WTC11 (cell line): ENCODE measurements at regions not wholly inside any gene's neighbourhood (a gene's known extent, or its start where the extent isn't known, plus 50 kb on each side); places are given as distances from the start of the nearest gene placed in this dataset.

ENCODE experiments used
- ATAC-seq: fragments of 200-7000 bp; cut with Tn5 transposase; 2 replicates; pipeline ENCODE4 v1.10.0; 2021; ENCODE audit warnings: mild to moderate bottlenecking, moderate library complexity
- CTCF ChIA-PET: fragments of 300-600 bp; sonication (Branson Sonifier 250); formaldehyde crosslinking; loops from one replicate; lab custom pipeline; 2021; ENCODE audit warnings: antibody characterized with exemption; lab: Charles Lee
- POLR2A ChIA-PET: fragments of 350-600 bp; sonication (Branson Sonifier 250); formaldehyde crosslinking; loops from one replicate; lab custom pipeline; 2021; ENCODE audit warnings: antibody characterized with exemption; lab: Charles Lee
- DNase-seq: peaks from one replicate; pipeline ENCODE4 v3.0.0; 2021; ENCODE audit warnings: low spot score
- H3K27ac Mint-ChIP-seq: 2 replicates; pipeline ENCODE4 v1.8.0; 2021; ENCODE audit warnings: mixed read lengths
- H3K27me3 Mint-ChIP-seq: 2 replicates; pipeline ENCODE4 v1.8.0; 2021; ENCODE audit warnings: low read depth, mild to moderate bottlenecking, moderate library complexity, mixed read lengths
- H3K36me3 Mint-ChIP-seq: 2 replicates; pipeline ENCODE4 v1.8.0; 2021; ENCODE audit warnings: mixed read lengths
- H3K4me1 Mint-ChIP-seq: 2 replicates; pipeline ENCODE4 v1.8.0; 2022; ENCODE audit warnings: mixed read lengths
- H3K4me3 Mint-ChIP-seq: 2 replicates; pipeline ENCODE4 v1.8.0; 2021; ENCODE audit warnings: mild to moderate bottlenecking, moderate library complexity, mixed read lengths
- H3K9me3 Mint-ChIP-seq: 2 replicates; pipeline ENCODE4 v1.8.0; 2021; ENCODE audit warnings: mixed read lengths
- CREM ChIP-seq: sonication (generic); formaldehyde crosslinking; IDR thresholded peaks from 2 replicates; pipeline ENCODE4 v1.8.1; 2022; ENCODE audit warnings: mild to moderate bottlenecking, missing genetic modification reagents, moderate library complexity
- CTCF ChIP-seq: fragments of 200-600 bp; IDR thresholded peaks from 2 replicates; pipeline ENCODE4 v1.8.0; 2022; ENCODE audit warnings: antibody characterized with exemption
- ERG ChIP-seq: fragments of 250-450 bp; sonication (Bioruptor Pico); IDR thresholded peaks from 2 replicates; pipeline ENCODE4 v1.8.0; 2021; ENCODE audit warnings: mild to moderate bottlenecking
- MXD4 ChIP-seq: fragments of 250-450 bp; sonication (Bioruptor Pico); IDR thresholded peaks from 2 replicates; pipeline ENCODE4 v1.8.0; 2021; ENCODE audit warnings: mild to moderate bottlenecking, moderate library complexity, borderline replicate concordance
- NFATC4 ChIP-seq: fragments of 250-450 bp; sonication (Bioruptor Pico); IDR thresholded peaks from 2 replicates; pipeline ENCODE4 v1.9.0; 2021; ENCODE audit warnings: mild to moderate bottlenecking
- PRRX2 ChIP-seq: fragments of 250-450 bp; sonication (Bioruptor Pico); IDR thresholded peaks from 2 replicates; pipeline ENCODE4 v1.8.0; 2021; ENCODE audit warnings: mild to moderate bottlenecking
- RELA ChIP-seq: sonication (generic); formaldehyde crosslinking; IDR thresholded peaks from 2 replicates; pipeline ENCODE4 v1.8.1; 2022; ENCODE audit warnings: missing genetic modification reagents, mild to moderate bottlenecking, borderline replicate concordance
- SMAD4 ChIP-seq: sonication (generic); formaldehyde crosslinking; IDR thresholded peaks from 2 replicates; pipeline ENCODE4 v1.8.0; 2022; ENCODE audit warnings: mild to moderate bottlenecking, missing genetic modification reagents
- STAT6 ChIP-seq: sonication (generic); formaldehyde crosslinking; conservative IDR thresholded peaks from 2 replicates; pipeline ENCODE4 v1.8.1; 2023; ENCODE audit warnings: mild to moderate bottlenecking, low read depth, missing genetic modification reagents, moderate library complexity
- TP53 ChIP-seq: sonication (generic); formaldehyde crosslinking; IDR thresholded peaks from 2 replicates; pipeline ENCODE4 v1.8.1; 2023; ENCODE audit warnings: mild to moderate bottlenecking, missing genetic modification reagents
- USF2 ChIP-seq: sonication (generic); formaldehyde crosslinking; IDR thresholded peaks from 2 replicates; pipeline ENCODE4 v1.8.1; 2023; ENCODE audit warnings: mild to moderate bottlenecking, missing genetic modification reagents, moderate library complexity
- ZBTB21 ChIP-seq: sonication (generic); formaldehyde crosslinking; IDR thresholded peaks from 2 replicates; pipeline ENCODE4 v1.8.1; 2023; ENCODE audit warnings: mild to moderate bottlenecking, missing genetic modification reagents, borderline replicate concordance
- ZMAT4 ChIP-seq: fragments of 250-450 bp; sonication (Bioruptor Pico); IDR thresholded peaks from 2 replicates; pipeline ENCODE4 v1.9.0; 2021; ENCODE audit warnings: mild to moderate bottlenecking
- ZNF121 ChIP-seq: sonication (generic); formaldehyde crosslinking; IDR thresholded peaks from 2 replicates; pipeline ENCODE4 v1.8.0; 2023; ENCODE audit warnings: missing genetic modification reagents
- ZNF138 ChIP-seq: sonication (generic); formaldehyde crosslinking; conservative IDR thresholded peaks from 2 replicates; pipeline ENCODE4 v1.8.1; 2022; ENCODE audit warnings: mild to moderate bottlenecking, moderate library complexity, missing genetic modification reagents
- ZNF263 ChIP-seq: sonication (generic); formaldehyde crosslinking; IDR thresholded peaks from 2 replicates; pipeline ENCODE4 v1.8.1; 2022; ENCODE audit warnings: low read depth, mild to moderate bottlenecking, moderate library complexity, missing genetic modification reagents
- ZNF396 ChIP-seq: fragments of 250-450 bp; sonication (Bioruptor Pico); IDR thresholded peaks from 2 replicates; pipeline ENCODE4 v1.8.0; 2021; ENCODE audit warnings: mild to moderate bottlenecking, moderate library complexity, borderline replicate concordance
- ZNF416 ChIP-seq: fragments of 250-450 bp; sonication (Bioruptor Pico); IDR thresholded peaks from 2 replicates; pipeline ENCODE4 v1.9.0; 2021; ENCODE audit warnings: mild to moderate bottlenecking, inconsistent platforms
- ZNF512 ChIP-seq: sonication (generic); formaldehyde crosslinking; IDR thresholded peaks from 2 replicates; pipeline ENCODE4 v1.8.1; 2022; ENCODE audit warnings: missing genetic modification reagents, borderline replicate concordance
- ZNF671 ChIP-seq: fragments of 250-450 bp; sonication (Bioruptor Pico); IDR thresholded peaks from 2 replicates; pipeline ENCODE4 v1.8.0; 2021; ENCODE audit warnings: mild to moderate bottlenecking
- ZSCAN18 ChIP-seq: fragments of 250-450 bp; sonication (Bioruptor Pico); IDR thresholded peaks from 2 replicates; pipeline ENCODE4 v2.1.2; 2022; ENCODE audit warnings: mild to moderate bottlenecking, moderate library complexity

GRCh38 chr10:69730251-69731156 is 71.2 kb upstream of the COL13A1 start (continued):
- TF ChIP-seq SMAD4 (CRISPR knock-in tag) (no peak), ZNF263 (CRISPR knock-in tag) (no peak), ZNF416 (CRISPR knock-in tag) (no peak), RELA (CRISPR knock-in tag) (no peak), USF2 (CRISPR knock-in tag) (no peak), STAT6 (no peak), CREM (CRISPR knock-in tag) (no peak), TP53 (CRISPR knock-in tag) (no peak)

GRCh38 chr10:69731184-69731583 is 70.5 kb upstream of the COL13A1 start:
- Mint-ChIP-seq H3K27me3 (peaks cover 5% of the 10 kb centered on the region), H3K36me3 (no peaks in the 10 kb centered on the region), H3K27ac (no peak overlapping the region), H3K4me3 (no peak overlapping the region), H3K4me1 (peaks cover 30% of the 10 kb centered on the region), H3K9me3 (0 out of 2 replicates have a peak, but pooled peaks cover 3% of the 10 kb centered on the region)
- DNase-seq (no peak), ATAC-seq (no peak)
- POLR2A ChIA-PET = interaction anchor here (0.5 kb wide), 1 partner anchor 218 kb away, joined by 4 read pairs; no protein-coding TSS in a partner anchor
- CTCF ChIA-PET = interaction anchor here (1.1 to 2.3 kb wide), 5 partner anchors 11 to 87 kb away, joined by 3 to 6 read pairs (median 4); no protein-coding TSS in a partner anchor
- no peak for TF ChIP-seq ZBTB21 (CRISPR knock-in tag)
- TF ChIP-seq CTCF = no peak
- TF ChIP-seq ZNF396 (CRISPR knock-in tag) = no peak
- no peak for TF ChIP-seq ZMAT4 (CRISPR knock-in tag)
- no peak for TF ChIP-seq CREM (CRISPR knock-in tag)
- TF ChIP-seq ZSCAN18 (CRISPR knock-in tag) = no peak
- TF ChIP-seq ZNF121 (CRISPR knock-in tag) = no peak
- no peak for TF ChIP-seq ZNF416 (CRISPR knock-in tag)
- TF ChIP-seq ZNF671 (CRISPR knock-in tag) = no peak
- TF ChIP-seq MXD4 (CRISPR knock-in tag) = no peak
- no peak for TF ChIP-seq ZNF138 (CRISPR knock-in tag)
- no peak for TF ChIP-seq ERG (CRISPR knock-in tag)
- TF ChIP-seq PRRX2 (CRISPR knock-in tag) = no peak
- TF ChIP-seq ZNF512 = no peak
- no peak for TF ChIP-seq SMAD4 (CRISPR knock-in tag)
- no peak for TF ChIP-seq NFATC4 (CRISPR knock-in tag)
